WTC11 (cell line): ENCODE measurements at regions not wholly inside any gene's neighbourhood (a gene's known extent, or its start where the extent isn't known, plus 50 kb on each side); places are given as distances from the start of the nearest gene placed in this dataset.

ENCODE experiments used
- ATAC-seq: fragments of 200-7000 bp; cut with Tn5 transposase; 2 replicates; pipeline ENCODE4 v1.10.0; 2021; ENCODE audit warnings: mild to moderate bottlenecking, moderate library complexity
- CTCF ChIA-PET: fragments of 300-600 bp; sonication (Branson Sonifier 250); formaldehyde crosslinking; loops from one replicate; lab custom pipeline; 2021; ENCODE audit warnings: antibody characterized with exemption; lab: Charles Lee
- POLR2A ChIA-PET: fragments of 350-600 bp; sonication (Branson Sonifier 250); formaldehyde crosslinking; loops from one replicate; lab custom pipeline; 2021; ENCODE audit warnings: antibody characterized with exemption; lab: Charles Lee
- DNase-seq: peaks from one replicate; pipeline ENCODE4 v3.0.0; 2021; ENCODE audit warnings: low spot score
- H3K27ac Mint-ChIP-seq: 2 replicates; pipeline ENCODE4 v1.8.0; 2021; ENCODE audit warnings: mixed read lengths
- H3K27me3 Mint-ChIP-seq: 2 replicates; pipeline ENCODE4 v1.8.0; 2021; ENCODE audit warnings: low read depth, mild to moderate bottlenecking, moderate library complexity, mixed read lengths
- H3K36me3 Mint-ChIP-seq: 2 replicates; pipeline ENCODE4 v1.8.0; 2021; ENCODE audit warnings: mixed read lengths
- H3K4me1 Mint-ChIP-seq: 2 replicates; pipeline ENCODE4 v1.8.0; 2022; ENCODE audit warnings: mixed read lengths
- H3K4me3 Mint-ChIP-seq: 2 replicates; pipeline ENCODE4 v1.8.0; 2021; ENCODE audit warnings: mild to moderate bottlenecking, moderate library complexity, mixed read lengths
- H3K9me3 Mint-ChIP-seq: 2 replicates; pipeline ENCODE4 v1.8.0; 2021; ENCODE audit warnings: mixed read lengths
- ATF2 ChIP-seq: sonication (generic); formaldehyde crosslinking; IDR thresholded peaks from 2 replicates; pipeline ENCODE4 v1.8.1; 2022; ENCODE audit warnings: low read depth, missing genetic modification reagents, borderline replicate concordance
- ATF3 ChIP-seq: sonication (generic); formaldehyde crosslinking; conservative IDR thresholded peaks from 2 replicates; pipeline ENCODE4 v1.8.1; 2022; ENCODE audit warnings: mild to moderate bottlenecking, missing genetic modification reagents
- E2F1 ChIP-seq: sonication (generic); formaldehyde crosslinking; IDR thresholded peaks from 2 replicates; pipeline ENCODE4 v1.8.0; 2022; ENCODE audit warnings: mild to moderate bottlenecking, missing genetic modification reagents
- E2F5 ChIP-seq: sonication (generic); formaldehyde crosslinking; IDR thresholded peaks from 2 replicates; pipeline ENCODE4 v1.8.1; 2022; ENCODE audit warnings: mild to moderate bottlenecking, moderate library complexity, missing genetic modification reagents
- ELF4 ChIP-seq: sonication (generic); formaldehyde crosslinking; IDR thresholded peaks from 2 replicates; pipeline ENCODE4 v1.8.1; 2022; ENCODE audit warnings: low read depth, mild to moderate bottlenecking, moderate library complexity, missing genetic modification reagents
- HMGA2 ChIP-seq: fragments of 250-450 bp; sonication (Bioruptor Pico); IDR thresholded peaks from 2 replicates; pipeline ENCODE4 v1.4.0; 2021; ENCODE audit warnings: mild to moderate bottlenecking, moderate library complexity
- HMGXB4 ChIP-seq: sonication (generic); formaldehyde crosslinking; IDR thresholded peaks from 2 replicates; pipeline ENCODE4 v1.8.1; 2023; ENCODE audit warnings: mild to moderate bottlenecking, moderate library complexity, missing genetic modification reagents
- IRF1 ChIP-seq: sonication (generic); formaldehyde crosslinking; IDR thresholded peaks from 2 replicates; pipeline ENCODE4 v1.8.0; 2023; ENCODE audit warnings: missing genetic modification reagents
- JUN ChIP-seq: sonication (generic); formaldehyde crosslinking; IDR thresholded peaks from 2 replicates; pipeline ENCODE4 v1.8.0; 2023; ENCODE audit warnings: mild to moderate bottlenecking, missing genetic modification reagents
- OVOL2 ChIP-seq: fragments of 250-450 bp; sonication (Bioruptor Pico); IDR thresholded peaks from 2 replicates; pipeline ENCODE4 v1.9.0; 2021; ENCODE audit warnings: mild to moderate bottlenecking, borderline replicate concordance
- PRDM15 ChIP-seq: sonication (generic); formaldehyde crosslinking; IDR thresholded peaks from 2 replicates; pipeline ENCODE4 v1.8.0; 2022; ENCODE audit warnings: missing genetic modification reagents
- TCF7 ChIP-seq: sonication (generic); formaldehyde crosslinking; IDR thresholded peaks from 2 replicates; pipeline ENCODE4 v1.8.0; 2022; ENCODE audit warnings: mild to moderate bottlenecking, low read depth, missing genetic modification reagents, moderate library complexity
- ZMAT4 ChIP-seq: fragments of 250-450 bp; sonication (Bioruptor Pico); IDR thresholded peaks from 2 replicates; pipeline ENCODE4 v1.9.0; 2021; ENCODE audit warnings: mild to moderate bottlenecking
- ZNF263 ChIP-seq: sonication (generic); formaldehyde crosslinking; IDR thresholded peaks from 2 replicates; pipeline ENCODE4 v1.8.1; 2022; ENCODE audit warnings: low read depth, mild to moderate bottlenecking, moderate library complexity, missing genetic modification reagents
- ZNF416 ChIP-seq: fragments of 250-450 bp; sonication (Bioruptor Pico); IDR thresholded peaks from 2 replicates; pipeline ENCODE4 v1.9.0; 2021; ENCODE audit warnings: mild to moderate bottlenecking, inconsistent platforms
- ZNF425 ChIP-seq: fragments of 250-450 bp; sonication (Bioruptor Pico); conservative IDR thresholded peaks from 2 replicates; pipeline ENCODE4 v1.9.0; 2021; ENCODE audit warnings: mild to moderate bottlenecking
- ZNF532 ChIP-seq: fragments of 250-450 bp; sonication (Bioruptor Pico); IDR thresholded peaks from 2 replicates; pipeline ENCODE4 v1.9.0; 2021; ENCODE audit warnings: mild to moderate bottlenecking, borderline replicate concordance

- POLR2A ChIA-PET: no interaction called here
- no peaks in the 10 kb centered on the region for H3K4me1 Mint-ChIP-seq
- ATAC-seq (no peak), DNase-seq (no peak)
- TF ChIP-seq PRDM15 (CRISPR knock-in tag) (no peak), ZNF425 (no peak), ZMAT4 (CRISPR knock-in tag) (no peak), JUN (CRISPR knock-in tag) (no peak), ZNF532 (CRISPR knock-in tag) (no peak), HMGXB4 (CRISPR knock-in tag) (no peak), ATF2 (CRISPR knock-in tag) (no peak), OVOL2 (no peak), ZNF416 (no peak)
- no peak overlapping the region for H3K4me3 Mint-ChIP-seq
- peaks cover 71% of the 10 kb centered on the region for H3K36me3 Mint-ChIP-seq
- H3K27me3 Mint-ChIP-seq: peaks cover 8% of the 10 kb centered on the region
- H3K9me3 Mint-ChIP-seq: peaks cover 85% of the 10 kb centered on the region
- no peak overlapping the region for H3K27ac Mint-ChIP-seq
- CTCF ChIA-PET: interaction anchor here (1.5 kb wide), 1 partner anchor 84 kb away, joined by 4 read pairs; no protein-coding TSS in a partner anchor
Observed at GRCh38 chr16:6165330-6165979, 1067.9 kb upstream of the EEF2KMT start.

GRCh38 chr16:6160871-6161270 lies 1063.3 kb upstream of the EEF2KMT start:
- Mint-ChIP-seq H3K27ac (no peak overlapping the region), H3K36me3 (peaks cover 62% of the 10 kb centered on the region), H3K27me3 (peaks cover 7% of the 10 kb centered on the region), H3K4me3 (no peak overlapping the region), H3K9me3 (peaks cover 76% of the 10 kb centered on the region), H3K4me1 (no peaks in the 10 kb centered on the region)
- DNase-seq: no peak
- POLR2A ChIA-PET: no interaction called here
- CTCF ChIA-PET: no interaction called here
- ATAC-seq: no peak
- TF ChIP-seq E2F1 (no peak), E2F5 (CRISPR knock-in tag) (no peak), ELF4 (CRISPR knock-in tag) (no peak), IRF1 (CRISPR knock-in tag) (no peak), HMGA2 (CRISPR knock-in tag) (no peak), ATF3 (CRISPR knock-in tag) (no peak), ZNF263 (CRISPR knock-in tag) (no peak), TCF7 (CRISPR knock-in tag) (no peak)
